ENCODE measurements at regions not wholly inside any gene's neighbourhood (a gene's known extent, or its start where the extent isn't known, plus 50 kb on each side); places are given as distances from the start of the nearest gene placed in this dataset.

- no peak for TF ChIP-seq CTCF (IDR thresholded peaks at IDR 0.05)
- no peak for TF ChIP-seq POLR2AphosphoS5 (IDR thresholded peaks at IDR 0.05; ENCODE audit: low read depth, low read length)
Observed at GRCh38 chr17:71399221-71399620, 721.6 kb upstream of the SOX9 start.

All from Panc1 (cell line).